Tibial artery (tissue), 4 donors: ENCODE measurements at regions not wholly inside any gene's neighbourhood (a gene's known extent, or its start where the extent isn't known, plus 50 kb on each side); places are given as distances from the start of the nearest gene placed in this dataset.

ENCODE experiments used
- DNase-seq, 2 donors: peaks; one replicate each; pipeline ENCODE4 v3.0.0-alpha.2; 2019
- H3K27ac ChIP-seq, 2 donors: fragments of 200-600 bp; sonication (generic) in 1 of 2; 1 replicate in 1 of 2; 2 replicates in 1 of 2; pipeline ENCODE4 v1.5.1; 2018 to 2019; ENCODE audit warnings: mild to moderate bottlenecking in 1 of 2
- H3K27me3 ChIP-seq, 2 donors: fragments of 200-600 bp; sonication (generic) in 1 of 2; one replicate each; pipeline versions ENCODE4 v1.5.1 to v1.6.0; 2016 to 2019
- H3K36me3 ChIP-seq, 3 donors: fragments of 200-600 bp; sonication (generic) in 2 of 3; one replicate each; pipeline ENCODE4 v1.5.1; 2016 to 2019; ENCODE audit warnings: mild to moderate bottlenecking in 2 of 3
- H3K4me1 ChIP-seq, 4 donors: fragments of 200-600 bp; sonication (generic) in 2 of 4; 1 replicate in 3 of 4; 2 replicates in 1 of 4; pipeline ENCODE4 v1.5.1; 2016 to 2019
- H3K4me3 ChIP-seq, 2 donors: fragments of 200-600 bp; sonication (generic) in 1 of 2; 1 replicate in 1 of 2; 2 replicates in 1 of 2; pipeline ENCODE4 v1.5.1; 2018 to 2019; ENCODE audit warnings: mild to moderate bottlenecking in 2 of 2
- H3K9me3 ChIP-seq, 3 donors: fragments of 200-600 bp; sonication (generic) in 1 of 3; one replicate each; pipeline ENCODE4 v1.5.1; 2016 to 2019
- intact Hi-C: fragments of 100-400 bp; cut with DNase I; formaldehyde crosslinking; loops from one replicate; pipeline ENCODE4 v1.15.0; 2023; ENCODE audit warnings: low total_unique reads
- TF ChIP-seq, protein P1 (sequence below), 2 experiments: fragments of 200-600 bp in 1 of 2; fragments of 450-650 bp in 1 of 2; IDR thresholded peaks; one replicate each; pipeline ENCODE4 v1.5.1; 2017 to 2019; ENCODE audit warnings: antibody characterized with exemption in 2 of 2, mild to moderate bottlenecking in 1 of 2, moderate library complexity in 1 of 2

DNA sequence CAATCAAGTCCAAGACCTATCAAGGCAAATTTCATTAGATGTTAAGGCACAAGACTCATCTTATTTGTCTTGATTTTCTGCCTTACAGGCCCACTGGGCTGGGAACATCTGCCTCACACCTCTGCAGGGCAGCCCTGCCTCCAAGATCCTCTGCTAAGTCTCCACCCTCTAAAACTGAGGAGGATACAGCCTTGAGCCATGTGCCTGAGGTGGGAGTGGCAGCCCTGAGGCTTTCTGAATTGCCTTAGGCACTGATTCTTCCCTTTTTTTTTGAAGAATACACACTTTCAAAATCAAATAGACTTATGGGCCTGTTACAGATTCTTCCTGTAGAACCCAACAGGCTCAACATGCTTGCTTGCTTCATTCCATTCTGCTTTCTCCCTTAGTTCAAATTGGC lies 544.3 kb upstream of the ADAMTS5 start:
- Histone ChIP-seq H3K36me3 (no peaks in the 10 kb centered on the region), H3K4me3 (no peak overlapping the region), H3K4me1 (peaks cover 0 to 4% (median 0%) of the 10 kb centered on the region in 4 donors), H3K9me3 (no peaks in the 10 kb centered on the region), H3K27me3 (no peaks in the 10 kb centered on the region), H3K27ac (no peak overlapping the region)
- intact Hi-C loops: no loop called here
- TF ChIP-seq, protein P1, sequence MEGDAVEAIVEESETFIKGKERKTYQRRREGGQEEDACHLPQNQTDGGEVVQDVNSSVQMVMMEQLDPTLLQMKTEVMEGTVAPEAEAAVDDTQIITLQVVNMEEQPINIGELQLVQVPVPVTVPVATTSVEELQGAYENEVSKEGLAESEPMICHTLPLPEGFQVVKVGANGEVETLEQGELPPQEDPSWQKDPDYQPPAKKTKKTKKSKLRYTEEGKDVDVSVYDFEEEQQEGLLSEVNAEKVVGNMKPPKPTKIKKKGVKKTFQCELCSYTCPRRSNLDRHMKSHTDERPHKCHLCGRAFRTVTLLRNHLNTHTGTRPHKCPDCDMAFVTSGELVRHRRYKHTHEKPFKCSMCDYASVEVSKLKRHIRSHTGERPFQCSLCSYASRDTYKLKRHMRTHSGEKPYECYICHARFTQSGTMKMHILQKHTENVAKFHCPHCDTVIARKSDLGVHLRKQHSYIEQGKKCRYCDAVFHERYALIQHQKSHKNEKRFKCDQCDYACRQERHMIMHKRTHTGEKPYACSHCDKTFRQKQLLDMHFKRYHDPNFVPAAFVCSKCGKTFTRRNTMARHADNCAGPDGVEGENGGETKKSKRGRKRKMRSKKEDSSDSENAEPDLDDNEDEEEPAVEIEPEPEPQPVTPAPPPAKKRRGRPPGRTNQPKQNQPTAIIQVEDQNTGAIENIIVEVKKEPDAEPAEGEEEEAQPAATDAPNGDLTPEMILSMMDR (IDR thresholded peaks at IDR 0.05): no peak
- DNase-seq: no peak

DNA sequence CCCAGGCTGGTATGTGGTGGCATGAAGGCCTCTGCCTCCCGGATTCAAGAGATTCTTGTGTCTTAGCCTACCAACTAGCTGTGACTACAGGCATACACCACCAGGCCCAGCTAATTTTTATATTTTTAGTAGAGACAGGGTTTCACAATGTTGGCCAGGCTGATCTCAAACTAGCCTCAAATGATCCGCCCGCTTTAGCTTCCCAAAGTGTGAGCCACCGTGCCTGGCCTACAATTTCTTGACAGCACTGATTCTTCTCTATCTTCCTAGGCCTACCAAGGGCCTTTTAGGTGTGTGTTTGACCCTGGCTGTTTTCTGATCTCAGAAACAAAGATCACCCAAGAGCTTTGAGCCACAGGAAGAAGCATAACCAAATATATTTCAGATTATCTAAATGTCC lies 540.8 kb upstream of the ADAMTS5 start:
- Histone ChIP-seq H3K36me3 (no peaks in the 10 kb centered on the region), H3K4me1 (peaks cover 0 to 10% (median 5%) of the 10 kb centered on the region in 4 donors), H3K4me3 (no peak overlapping the region), H3K9me3 (no peaks in the 10 kb centered on the region), H3K27me3 (no peaks in the 10 kb centered on the region), H3K27ac (no peak overlapping the region)
- TF ChIP-seq, protein P1 (IDR thresholded peaks at IDR 0.05): no peak
- DNase-seq: no peak
- intact Hi-C loops: no loop called here

DNA sequence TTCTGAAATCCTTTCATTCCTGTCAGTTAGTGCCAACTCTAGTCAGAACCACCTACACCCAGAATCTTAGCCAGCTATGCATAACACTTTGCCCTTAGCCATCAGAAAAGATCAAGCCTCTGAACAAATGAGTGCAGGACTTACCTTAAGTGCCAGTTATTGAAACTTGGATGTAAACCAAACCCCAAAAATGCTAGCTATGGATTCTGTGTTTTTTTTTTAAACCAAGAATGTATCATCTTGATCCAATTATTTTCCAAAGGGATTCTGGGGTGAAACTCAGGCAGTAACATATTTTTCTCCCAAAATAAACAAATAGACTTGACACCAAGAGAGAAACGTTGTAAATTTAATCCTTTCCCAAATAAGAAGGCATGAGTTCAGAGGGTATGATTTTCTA lies 538.6 kb upstream of the ADAMTS5 start:
- Histone ChIP-seq H3K4me3 (no peak overlapping the region), H3K9me3 (no peaks in the 10 kb centered on the region), H3K27me3 (no peaks in the 10 kb centered on the region), H3K4me1 (peaks cover 0 to 10% (median 5%) of the 10 kb centered on the region in 4 donors), H3K36me3 (no peaks in the 10 kb centered on the region), H3K27ac (no peak overlapping the region)
- intact Hi-C loops: no loop called here
- TF ChIP-seq, protein P1 (IDR thresholded peaks at IDR 0.05): no peak
- no peak for DNase-seq

DNA sequence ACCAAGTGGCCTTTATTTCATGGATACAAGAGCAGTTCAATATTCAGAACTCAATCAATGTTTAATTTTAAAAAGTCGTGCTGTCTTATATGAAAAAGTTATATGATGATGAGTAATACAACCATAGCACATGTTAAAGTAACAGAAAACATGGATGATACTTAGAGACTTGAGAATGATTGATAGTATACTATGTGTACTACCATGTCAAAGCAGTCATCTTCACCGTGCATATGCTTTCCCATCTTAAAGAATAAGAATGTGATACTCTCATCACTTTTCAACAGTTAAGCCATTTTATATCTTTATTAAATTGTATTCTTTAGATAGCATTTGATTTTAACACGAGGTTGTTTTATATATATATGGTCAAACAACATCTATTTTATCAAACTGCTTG lies 535.9 kb upstream of the ADAMTS5 start:
- intact Hi-C loops: no loop called here
- no peaks in the 10 kb centered on the region for H3K36me3 ChIP-seq
- DNase-seq: no peak

DNA sequence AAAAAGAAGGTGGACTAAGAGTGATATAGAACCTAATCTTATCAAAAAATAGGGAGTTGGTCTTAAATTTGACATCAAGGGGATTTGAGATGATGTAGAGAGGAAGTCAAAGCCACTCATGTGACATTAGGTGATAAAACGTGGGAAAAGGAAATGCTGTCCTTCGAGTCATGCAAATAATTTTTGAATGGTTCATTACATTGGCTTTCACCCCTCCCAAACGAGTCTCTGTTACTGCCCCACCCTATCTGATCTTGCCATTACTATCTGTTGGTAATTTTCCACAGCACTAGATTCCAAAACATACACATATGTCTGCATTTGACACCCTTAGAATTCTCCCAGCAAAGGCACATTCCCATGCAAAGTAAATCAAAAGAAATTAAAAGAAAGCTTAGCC lies 531.1 kb upstream of the ADAMTS5 start:
- H3K4me3 ChIP-seq: no peak overlapping the region
- no peaks in the 10 kb centered on the region for H3K27me3 ChIP-seq
- TF ChIP-seq, protein P1 (IDR thresholded peaks at IDR 0.05): no peak
- no peaks in the 10 kb centered on the region for H3K36me3 ChIP-seq
- intact Hi-C loops: no loop called here
- no peaks in the 10 kb centered on the region for H3K4me1 ChIP-seq
- H3K27ac ChIP-seq: no peak overlapping the region
- no peaks in the 10 kb centered on the region for H3K9me3 ChIP-seq
- no peak for DNase-seq

More for the DNA sequence above, 535.9 kb upstream of the ADAMTS5 start:
- H3K27me3 ChIP-seq: no peaks in the 10 kb centered on the region
- H3K4me1 ChIP-seq: peaks cover 0 to 8% (median 4%) of the 10 kb centered on the region in 4 donors
- H3K4me3 ChIP-seq: no peak overlapping the region
- TF ChIP-seq, protein P1 (IDR thresholded peaks at IDR 0.05): no peak
- no peak overlapping the region for H3K27ac ChIP-seq
- H3K9me3 ChIP-seq: no peaks in the 10 kb centered on the region

DNA sequence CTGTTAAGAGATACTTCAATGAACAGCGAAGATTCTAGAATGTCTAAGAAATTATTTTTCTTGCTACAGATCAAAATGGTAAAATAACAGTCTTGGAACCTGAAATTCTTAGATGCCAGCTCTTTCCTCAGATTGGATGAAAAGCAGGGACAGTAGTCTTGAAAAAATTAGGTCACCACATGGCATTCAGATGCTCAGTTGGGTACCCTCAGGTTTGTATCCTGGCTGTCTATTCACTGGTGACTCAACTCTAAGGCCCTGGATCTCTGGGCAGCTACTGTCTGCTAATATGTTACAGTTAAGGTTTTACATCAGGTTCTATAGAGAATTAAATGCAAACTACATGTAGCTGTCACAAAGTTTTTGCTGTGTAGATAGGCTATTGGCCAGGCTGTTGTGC lies 528.9 kb upstream of the ADAMTS5 start:
- intact Hi-C loops: no loop called here
- Histone ChIP-seq H3K36me3 (no peaks in the 10 kb centered on the region), H3K27ac (no peak overlapping the region), H3K4me1 (no peaks in the 10 kb centered on the region), H3K27me3 (no peaks in the 10 kb centered on the region), H3K4me3 (no peak overlapping the region), H3K9me3 (no peaks in the 10 kb centered on the region)
- TF ChIP-seq, protein P1 (IDR thresholded peaks at IDR 0.05): no peak
- DNase-seq: no peak
